PFSK-1 (cell line): ENCODE measurements at regions not wholly inside any gene's neighbourhood (a gene's known extent, or its start where the extent isn't known, plus 50 kb on each side); places are given as distances from the start of the nearest gene placed in this dataset.

ENCODE experiments used
- FOXP2 ChIP-seq: optimal IDR thresholded peaks from 2 replicates; pipeline ENCODE3; 2011; ENCODE audit warnings: borderline replicate concordance, control low read depth, inconsistent platforms; ENCODE audit not compliant: insufficient read depth; ENCODE audit errors: extremely low read length, extremely low read depth
- POLR2AphosphoS5 ChIP-seq: IDR thresholded peaks from 2 replicates; pipeline ENCODE4 v1.6.1; 2012; ENCODE audit warnings: low read depth, mild to moderate bottlenecking, control low read depth, low read length, moderate library complexity
- REST ChIP-seq, 2 experiments: IDR thresholded peaks; 2 replicates each; pipeline versions ENCODE4 v1.6.1 to v1.8.0; 2011 to 2012; ENCODE audit warnings: low read depth in 2 of 2, low read length in 2 of 2, control low read depth in 1 of 2, inconsistent platforms in 1 of 2, mild to moderate bottlenecking in 1 of 2, moderate library complexity in 1 of 2; ENCODE audit not compliant: insufficient read depth in 1 of 2
- SIN3A ChIP-seq: IDR thresholded peaks from 2 replicates; pipeline ENCODE4 v1.6.1; 2012; ENCODE audit warnings: mild to moderate bottlenecking, low read length, moderate library complexity, borderline replicate concordance; ENCODE audit not compliant: insufficient read depth
- TAF1 ChIP-seq: IDR thresholded peaks from 2 replicates; pipeline ENCODE4 v1.6.1; 2012; ENCODE audit warnings: low read length, control low read depth, borderline replicate concordance; ENCODE audit not compliant: insufficient read depth

- TF ChIP-seq POLR2AphosphoS5 (no peak), TAF1 (no peak), SIN3A (no peak), REST (IDR thresholded peaks at IDR 0.05; ENCODE audit: insufficient read depth in 1 of 2, low read depth in 2 of 2, low read length in 2 of 2) (no peak), FOXP2 (no peak)
Measured at GRCh38 chr3:72629191-72629631, 219.0 kb downstream of the SHQ1 start.
